SU-DHL-6 (cell line): ENCODE measurements at regions not wholly inside any gene's neighbourhood (a gene's known extent, or its start where the extent isn't known, plus 50 kb on each side); places are given as distances from the start of the nearest gene placed in this dataset.

Source experiments
- EZH2phosphoT487 ChIP-seq: fragments of 200-600 bp; sonication (generic), shearing (Covaris generic); conservative IDR thresholded peaks from 2 replicates; pipeline ENCODE4 v1.6.1; 2018; ENCODE audit warnings: mild to moderate bottlenecking, antibody characterized with exemption, low read length, moderate library complexity, mixed read lengths
- TF ChIP-seq, protein P1 (sequence below): fragments of 200-600 bp; sonication (generic); IDR thresholded peaks from one replicate; pipeline ENCODE4 v1.5.1; 2017; ENCODE audit warnings: antibody characterized with exemption, mild to moderate bottlenecking, low read length, moderate library complexity; ENCODE audit not compliant: insufficient read depth, poor library complexity, severe bottlenecking

- TF ChIP-seq, protein P1, sequence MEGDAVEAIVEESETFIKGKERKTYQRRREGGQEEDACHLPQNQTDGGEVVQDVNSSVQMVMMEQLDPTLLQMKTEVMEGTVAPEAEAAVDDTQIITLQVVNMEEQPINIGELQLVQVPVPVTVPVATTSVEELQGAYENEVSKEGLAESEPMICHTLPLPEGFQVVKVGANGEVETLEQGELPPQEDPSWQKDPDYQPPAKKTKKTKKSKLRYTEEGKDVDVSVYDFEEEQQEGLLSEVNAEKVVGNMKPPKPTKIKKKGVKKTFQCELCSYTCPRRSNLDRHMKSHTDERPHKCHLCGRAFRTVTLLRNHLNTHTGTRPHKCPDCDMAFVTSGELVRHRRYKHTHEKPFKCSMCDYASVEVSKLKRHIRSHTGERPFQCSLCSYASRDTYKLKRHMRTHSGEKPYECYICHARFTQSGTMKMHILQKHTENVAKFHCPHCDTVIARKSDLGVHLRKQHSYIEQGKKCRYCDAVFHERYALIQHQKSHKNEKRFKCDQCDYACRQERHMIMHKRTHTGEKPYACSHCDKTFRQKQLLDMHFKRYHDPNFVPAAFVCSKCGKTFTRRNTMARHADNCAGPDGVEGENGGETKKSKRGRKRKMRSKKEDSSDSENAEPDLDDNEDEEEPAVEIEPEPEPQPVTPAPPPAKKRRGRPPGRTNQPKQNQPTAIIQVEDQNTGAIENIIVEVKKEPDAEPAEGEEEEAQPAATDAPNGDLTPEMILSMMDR, result no peak
- TF ChIP-seq EZH2phosphoT487, result no peak
These were observed 97.9 kb upstream of the MSX2 start for GRCh38 chr5:174626369-174626920.
